ENCODE measurements at regions not wholly inside any gene's neighbourhood (a gene's known extent, or its start where the extent isn't known, plus 50 kb on each side); places are given as distances from the start of the nearest gene placed in this dataset.

DNA sequence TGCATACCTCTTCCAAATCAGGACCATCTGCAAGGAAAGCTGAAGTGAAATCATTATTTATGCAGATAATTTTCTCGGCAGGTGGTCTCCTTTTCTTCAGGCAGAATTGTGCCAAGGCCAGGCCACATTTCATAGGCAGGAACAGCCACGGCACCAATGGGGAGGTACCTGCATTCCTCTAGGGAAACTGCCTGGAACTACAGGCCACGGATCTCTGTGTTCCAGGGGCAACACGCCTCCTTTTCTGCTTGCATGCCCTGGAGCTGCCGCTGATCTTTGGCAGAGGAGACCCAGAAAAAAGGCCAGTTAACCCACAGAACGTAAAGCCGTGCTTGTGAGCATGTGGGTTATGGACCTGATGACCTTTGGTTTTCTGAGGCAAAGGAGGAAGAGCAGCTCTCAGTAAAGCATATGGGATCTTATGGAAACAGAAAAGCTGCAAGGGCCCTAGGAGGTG is 111.2 kb upstream of the KIAA1217 start:
- DNase-seq (ENCODE audit: extremely low read depth in 1 of 2, low read depth in 1 of 2) = no peak

GRCh38 chr10:24104895-24105294 is 104.0 kb upstream of the KIAA1217 start:
- no peak for DNase-seq (ENCODE audit: extremely low read depth in 1 of 2, low read depth in 1 of 2)

DNA sequence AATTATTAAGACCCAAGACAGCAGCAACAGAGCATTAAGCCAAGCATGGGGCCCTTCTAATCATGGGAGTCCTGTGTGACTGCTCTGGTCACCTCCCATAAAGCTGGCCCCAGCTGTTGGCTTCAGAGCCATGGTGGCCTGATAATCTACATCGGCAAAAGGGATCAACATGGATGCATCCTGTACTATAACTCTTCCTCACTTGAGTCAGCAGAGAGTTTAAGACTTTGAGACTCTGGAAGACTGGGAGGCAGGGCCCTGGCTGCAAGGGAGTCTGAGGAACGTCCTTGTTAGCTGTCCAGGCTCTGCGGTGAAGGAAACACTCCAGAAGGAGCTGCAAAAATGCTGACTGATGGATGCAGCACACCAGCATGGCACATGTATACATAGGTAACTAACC is 95.0 kb upstream of the KIAA1217 start:
- DNase-seq (ENCODE audit: extremely low read depth in 1 of 2, low read depth in 1 of 2) = no peak

DNA sequence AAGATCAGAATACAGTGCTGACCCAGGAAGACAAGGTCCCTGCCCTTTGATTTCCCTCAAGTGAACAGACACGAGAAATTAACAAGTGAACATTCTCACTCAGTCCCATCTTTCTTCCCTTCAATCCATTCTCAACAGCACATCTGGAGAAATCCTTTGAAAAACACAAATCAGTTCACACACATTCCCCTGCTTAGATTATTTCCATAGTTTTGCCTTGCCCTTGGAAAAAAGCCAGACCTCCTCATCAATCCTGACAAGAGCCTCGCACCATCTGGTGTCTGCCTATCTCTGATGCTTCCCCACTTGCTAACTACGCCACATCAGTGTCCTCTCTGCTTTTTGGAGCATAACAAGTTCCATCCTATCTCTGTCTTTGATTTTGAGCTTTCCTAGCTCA is 94.4 kb upstream of the KIAA1217 start:
- DNase-seq (ENCODE audit: extremely low read depth in 1 of 2, low read depth in 1 of 2) = no peak

DNA sequence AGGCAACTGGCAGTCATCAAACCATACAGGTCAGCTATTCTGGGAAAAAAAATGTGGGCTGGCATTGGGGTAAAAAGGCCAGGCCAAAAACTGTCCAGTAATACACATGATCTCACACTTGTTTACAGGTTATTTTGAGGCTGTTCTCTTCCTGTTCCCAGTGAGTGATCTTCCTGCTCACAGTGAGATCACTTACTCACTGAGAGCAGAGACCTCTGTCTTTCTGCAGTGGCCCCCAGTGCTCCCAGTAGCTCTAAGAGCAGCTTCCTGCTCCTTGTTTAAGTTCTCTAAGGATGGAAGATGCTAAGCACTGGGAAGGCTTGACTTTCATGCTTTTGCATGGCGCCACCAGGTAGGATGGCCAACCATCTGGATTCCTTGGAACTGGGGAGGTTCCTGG is 93.5 kb upstream of the KIAA1217 start:
- DNase-seq (ENCODE audit: extremely low read depth in 1 of 2, low read depth in 1 of 2) = no peak

GRCh38 chr10:24118246-24118645 is 90.7 kb upstream of the KIAA1217 start:
- DNase-seq (ENCODE audit: extremely low read depth in 1 of 2, low read depth in 1 of 2) = no peak

GRCh38 chr10:24119896-24120295 is 89.0 kb upstream of the KIAA1217 start:
- no peak for DNase-seq (ENCODE audit: extremely low read depth in 1 of 2, low read depth in 1 of 2)

DNA sequence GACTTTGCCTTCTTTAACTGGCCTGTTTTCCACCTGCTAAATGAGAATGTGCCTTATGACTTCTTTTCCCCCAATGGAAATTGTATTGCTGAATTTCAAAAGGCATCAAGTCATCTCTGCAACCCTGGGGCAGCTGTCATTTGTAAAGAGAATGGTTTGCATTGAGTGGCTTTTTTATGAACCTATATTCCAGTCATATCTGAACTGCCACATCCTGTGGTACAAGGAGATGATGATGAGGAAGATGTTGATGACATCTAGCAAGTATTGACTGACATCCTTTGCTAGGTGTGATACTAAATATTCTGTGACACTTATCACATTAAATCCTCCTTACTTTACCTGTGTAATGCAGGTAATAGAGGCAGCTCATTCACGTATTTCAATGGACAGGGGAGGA is 88.3 kb upstream of the KIAA1217 start:
- DNase-seq (ENCODE audit: extremely low read depth in 1 of 2, low read depth in 1 of 2) = no peak

- no peak for DNase-seq (ENCODE audit: extremely low read depth in 1 of 2, low read depth in 1 of 2)
Observed at GRCh38 chr10:24127516-24127915, 81.4 kb upstream of the KIAA1217 start.

- no peak for DNase-seq (ENCODE audit: extremely low read depth in 1 of 2, low read depth in 1 of 2)
Observed at GRCh38 chr10:24128066-24128730, 80.7 kb upstream of the KIAA1217 start.

GRCh38 chr10:24132741-24133140 is 76.2 kb upstream of the KIAA1217 start:
- no peak for DNase-seq (ENCODE audit: extremely low read depth in 1 of 2, low read depth in 1 of 2)

GRCh38 chr10:24133835-24134234 is 75.1 kb upstream of the KIAA1217 start:
- DNase-seq (ENCODE audit: extremely low read depth in 1 of 2, low read depth in 1 of 2) = no peak

DNA sequence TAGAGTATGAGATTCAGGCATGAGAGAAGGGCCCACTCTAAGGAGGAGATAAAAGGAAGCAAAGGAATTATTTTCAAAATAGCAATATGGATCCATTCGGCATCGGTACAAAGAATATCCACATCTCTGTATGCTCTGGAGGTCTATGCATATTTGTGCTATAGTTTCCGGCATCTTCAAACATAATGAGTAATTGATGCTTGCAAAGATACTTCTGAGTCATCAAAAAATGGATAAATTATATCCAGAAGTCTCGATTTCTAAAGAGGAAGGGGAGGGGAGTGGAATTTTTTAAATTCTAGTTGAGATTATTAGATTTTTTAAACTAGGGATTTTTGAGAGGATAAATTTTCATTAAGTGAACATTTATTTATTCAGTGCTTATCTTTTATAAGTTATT is 72.9 kb upstream of the KIAA1217 start:
- DNase-seq (ENCODE audit: extremely low read depth in 1 of 2, low read depth in 1 of 2) = no peak

- no peak for DNase-seq (ENCODE audit: extremely low read depth in 1 of 2, low read depth in 1 of 2)
Observed at GRCh38 chr10:24147321-24147720, 61.6 kb upstream of the KIAA1217 start.

DNA sequence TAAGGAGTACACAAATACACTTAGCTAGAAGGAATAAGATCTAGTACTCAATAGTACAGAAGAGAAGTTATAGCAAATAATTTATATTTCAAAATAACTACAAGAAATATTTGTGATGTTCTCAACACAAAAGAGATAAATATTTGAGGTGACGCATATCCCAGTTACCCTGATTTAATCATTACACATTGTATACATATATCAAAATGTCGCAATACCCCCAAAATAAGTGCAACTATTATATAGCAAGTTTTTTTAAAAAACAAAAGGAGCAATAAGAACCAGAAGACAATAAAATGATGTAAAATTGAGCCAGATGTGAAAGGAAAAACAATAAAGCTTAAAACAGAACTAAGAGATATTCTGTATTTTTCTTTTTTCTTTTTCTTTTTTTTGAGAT is 59.3 kb upstream of the KIAA1217 start:
- DNase-seq (ENCODE audit: extremely low read depth in 1 of 2, low read depth in 1 of 2) = no peak

DNA sequence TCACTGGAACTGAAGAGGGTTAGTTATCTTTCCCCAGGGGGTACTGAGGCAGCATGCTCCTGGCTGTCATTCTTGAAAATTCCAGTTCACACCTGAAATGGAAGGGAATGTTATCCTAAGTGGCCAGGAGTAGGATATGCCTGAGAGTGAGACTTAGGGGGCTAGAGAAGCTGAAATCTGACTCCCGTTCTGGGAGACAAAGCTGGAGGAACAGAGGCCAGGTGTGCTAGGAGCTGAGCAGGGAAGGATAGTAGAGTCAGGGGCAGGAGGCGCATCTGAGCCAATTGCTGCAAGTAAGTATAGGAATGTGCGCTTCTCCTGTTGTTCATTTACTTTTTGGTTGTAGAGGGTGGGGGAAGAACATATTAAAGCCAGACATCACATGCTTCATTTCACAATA is 58.1 kb upstream of the KIAA1217 start:
- no peak for DNase-seq (ENCODE audit: extremely low read depth in 1 of 2, low read depth in 1 of 2)

DNA sequence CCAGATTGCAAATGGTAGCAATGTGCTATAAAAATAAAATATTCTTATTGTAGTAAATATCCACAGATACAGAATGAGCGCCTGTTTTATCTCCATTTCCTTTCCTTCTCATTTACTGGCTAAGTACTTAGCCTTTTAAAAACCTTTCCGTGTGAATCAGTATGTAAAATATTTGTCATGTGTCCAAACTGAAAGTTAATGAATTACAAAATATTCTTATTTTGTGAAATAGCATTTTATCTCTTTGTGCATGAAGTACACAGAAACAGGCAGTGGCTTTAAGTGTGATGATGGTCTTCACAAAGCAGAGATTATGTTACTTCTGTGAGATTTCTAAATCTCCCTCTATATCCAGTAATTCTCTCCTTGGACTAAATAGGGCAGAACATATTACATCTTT is 56.7 kb upstream of the KIAA1217 start:
- no peak for DNase-seq (ENCODE audit: extremely low read depth in 1 of 2, low read depth in 1 of 2)

GRCh38 chr10:24153031-24153430 is 55.9 kb upstream of the KIAA1217 start:
- DNase-seq (ENCODE audit: extremely low read depth in 1 of 2, low read depth in 1 of 2) = no peak

DNA sequence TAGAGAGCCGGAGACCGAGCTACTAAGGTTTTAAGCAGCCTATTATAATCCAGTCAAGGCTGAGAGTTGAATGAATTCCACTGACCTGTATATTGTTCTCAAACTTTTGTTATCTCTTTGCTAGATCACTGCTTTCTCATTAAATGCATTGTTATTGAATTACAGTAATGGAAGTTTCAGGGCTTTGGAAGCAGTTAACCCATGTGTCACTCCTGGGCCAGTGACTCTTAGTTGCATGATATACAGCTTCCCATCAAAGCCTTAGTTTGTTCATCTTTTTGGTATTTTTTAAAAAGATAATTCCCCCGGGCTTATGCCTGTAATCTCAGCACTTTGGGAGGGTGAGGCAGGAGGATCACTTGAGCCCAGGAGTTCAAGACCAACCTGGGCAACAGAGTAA is 55.4 kb upstream of the KIAA1217 start:
- DNase-seq (ENCODE audit: extremely low read depth in 1 of 2, low read depth in 1 of 2) = no peak

DNA sequence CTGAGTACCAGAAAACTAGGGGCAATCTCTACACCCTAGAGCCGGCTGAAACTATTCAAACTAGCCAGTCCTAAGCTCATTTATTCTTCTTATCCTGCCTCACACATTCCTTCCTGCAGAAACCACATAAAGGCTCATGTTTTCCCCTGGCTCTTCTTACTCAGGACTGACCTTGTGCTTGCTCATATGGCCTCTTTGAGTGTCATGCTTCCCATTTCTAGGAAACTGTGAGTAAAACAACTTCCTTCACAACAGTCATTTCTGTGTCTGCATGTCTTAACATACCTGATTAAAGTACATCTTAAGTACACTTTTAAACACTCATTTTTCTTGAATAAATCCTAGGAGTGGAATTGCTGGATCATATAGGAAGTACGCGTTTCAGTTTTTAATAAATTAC is 52.3 kb upstream of the KIAA1217 start:
- no peak for DNase-seq (ENCODE audit: extremely low read depth in 1 of 2, low read depth in 1 of 2)

GRCh38 chr10:24157567-24157966 is 51.4 kb upstream of the KIAA1217 start:
- no peak for DNase-seq (ENCODE audit: extremely low read depth in 1 of 2, low read depth in 1 of 2)
